ENCODE measurements at regions not wholly inside any gene's neighbourhood (a gene's known extent, or its start where the extent isn't known, plus 50 kb on each side); places are given as distances from the start of the nearest gene placed in this dataset.

- Histone ChIP-seq H2AFZ (ENCODE audit: low read length, unreplicated experiment) (no peak overlapping the region), H3K27me3 (ENCODE audit: insufficient read depth, low read length) (peaks cover 5% of the 10 kb centered on the region; the same call in 1 of the 2 replicates), H3K4me1 (ENCODE audit: control insufficient read depth, insufficient read depth, low read length, unreplicated experiment) (peaks cover 14% of the 10 kb centered on the region), H3K4me3 (ENCODE audit: low read depth, low read length) (peak overlapping the region; percentile 49; the same call in 1 of the 2 replicates), H3K79me2 (ENCODE audit: control insufficient read depth, insufficient read depth, low read length, unreplicated experiment) (no peaks in the 10 kb centered on the region), H3K27ac (ENCODE audit: low read depth, low read length) (no peak overlapping the region), H3K36me3 (ENCODE audit: insufficient read depth, low read length) (no peaks in the 10 kb centered on the region)
These were observed 79.7 kb upstream of the GNG2 start for GRCh38 chr14:51780741-51781140.

GRCh38 chr14:51781381-51781780 lies 79.0 kb upstream of the GNG2 start:
- Histone ChIP-seq H3K27ac (ENCODE audit: low read depth, low read length) (no peak overlapping the region), H3K79me2 (ENCODE audit: control insufficient read depth, insufficient read depth, low read length, unreplicated experiment) (no peaks in the 10 kb centered on the region), H3K27me3 (ENCODE audit: insufficient read depth, low read length) (peaks cover 5% of the 10 kb centered on the region; the same call in 1 of the 2 replicates), H3K4me1 (ENCODE audit: control insufficient read depth, insufficient read depth, low read length, unreplicated experiment) (peaks cover 14% of the 10 kb centered on the region), H2AFZ (ENCODE audit: low read length, unreplicated experiment) (no peak overlapping the region), H3K4me3 (ENCODE audit: low read depth, low read length) (no peak overlapping the region), H3K36me3 (ENCODE audit: insufficient read depth, low read length) (no peaks in the 10 kb centered on the region)

DNA sequence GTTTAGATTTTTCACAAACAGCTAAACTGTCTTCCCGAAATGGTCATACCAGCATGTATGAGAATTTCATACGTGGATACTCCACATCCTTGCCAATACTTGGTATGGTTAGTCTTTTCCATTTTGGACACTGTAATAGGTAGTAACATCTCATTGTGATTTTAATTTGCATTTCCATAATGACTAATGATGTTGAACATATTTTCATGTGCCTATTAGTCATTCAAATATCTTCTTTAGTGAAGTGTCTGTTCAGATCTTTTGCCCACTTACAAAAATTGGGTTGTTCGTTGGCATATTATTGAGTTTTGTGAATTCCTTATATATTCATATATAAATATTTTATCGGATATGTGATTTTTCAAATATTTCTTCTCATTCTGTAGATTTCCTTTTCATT lies 78.0 kb upstream of the GNG2 start:
- no peaks in the 10 kb centered on the region for H3K36me3 ChIP-seq (ENCODE audit: insufficient read depth, low read length)
- H3K4me3 ChIP-seq (ENCODE audit: low read depth, low read length): no peak overlapping the region

GRCh38 chr14:51783765-51784164 lies 76.6 kb upstream of the GNG2 start:
- H3K79me2 ChIP-seq (ENCODE audit: control insufficient read depth, insufficient read depth, low read length, unreplicated experiment): no peaks in the 10 kb centered on the region
- H2AFZ ChIP-seq (ENCODE audit: low read length, unreplicated experiment): peak overlapping the region; percentile 11
- H3K36me3 ChIP-seq (ENCODE audit: insufficient read depth, low read length): no peaks in the 10 kb centered on the region
- peak overlapping the region; percentile 43; the same call in 1 of the 2 replicates for H3K4me3 ChIP-seq (ENCODE audit: low read depth, low read length)
- H3K27ac ChIP-seq (ENCODE audit: low read depth, low read length): peak overlapping the region; percentile 26; the same call in 1 of the 2 replicates
- H3K27me3 ChIP-seq (ENCODE audit: insufficient read depth, low read length): peaks cover 12% of the 10 kb centered on the region; the same call in 1 of the 2 replicates
- peaks cover 14% of the 10 kb centered on the region for H3K4me1 ChIP-seq (ENCODE audit: control insufficient read depth, insufficient read depth, low read length, unreplicated experiment)

More for the DNA sequence above, 78.0 kb upstream of the GNG2 start:
- Histone ChIP-seq H3K4me1 (ENCODE audit: control insufficient read depth, insufficient read depth, low read length, unreplicated experiment) (peaks cover 14% of the 10 kb centered on the region), H2AFZ (ENCODE audit: low read length, unreplicated experiment) (no peak overlapping the region), H3K27me3 (ENCODE audit: insufficient read depth, low read length) (peaks cover 12% of the 10 kb centered on the region; the same call in 1 of the 2 replicates), H3K79me2 (ENCODE audit: control insufficient read depth, insufficient read depth, low read length, unreplicated experiment) (no peaks in the 10 kb centered on the region), H3K27ac (ENCODE audit: low read depth, low read length) (no peak overlapping the region)

- peak overlapping the region; percentile 43; the same call in 1 of the 2 replicates for H3K4me3 ChIP-seq (ENCODE audit: low read depth, low read length)
- H3K4me1 ChIP-seq (ENCODE audit: control insufficient read depth, insufficient read depth, low read length, unreplicated experiment): peaks cover 14% of the 10 kb centered on the region
- peaks cover 16% of the 10 kb centered on the region; the same call in 1 of the 2 replicates for H3K27me3 ChIP-seq (ENCODE audit: insufficient read depth, low read length)
- no peaks in the 10 kb centered on the region for H3K79me2 ChIP-seq (ENCODE audit: control insufficient read depth, insufficient read depth, low read length, unreplicated experiment)
- H2AFZ ChIP-seq (ENCODE audit: low read length, unreplicated experiment): peak overlapping the region; percentile 11
- H3K27ac ChIP-seq (ENCODE audit: low read depth, low read length): no peak overlapping the region
- H3K36me3 ChIP-seq (ENCODE audit: insufficient read depth, low read length): no peaks in the 10 kb centered on the region
These were observed 75.9 kb upstream of the GNG2 start for GRCh38 chr14:51784466-51784865.

GRCh38 chr14:51786227-51786626 lies 74.2 kb upstream of the GNG2 start:
- no peak overlapping the region for H3K27ac ChIP-seq (ENCODE audit: low read depth, low read length)
- no peak overlapping the region for H2AFZ ChIP-seq (ENCODE audit: low read length, unreplicated experiment)
- H3K27me3 ChIP-seq (ENCODE audit: insufficient read depth, low read length): peaks cover 23% of the 10 kb centered on the region; the same call in 1 of the 2 replicates
- H3K4me3 ChIP-seq (ENCODE audit: low read depth, low read length): no peak overlapping the region
- H3K79me2 ChIP-seq (ENCODE audit: control insufficient read depth, insufficient read depth, low read length, unreplicated experiment): no peaks in the 10 kb centered on the region
- H3K4me1 ChIP-seq (ENCODE audit: control insufficient read depth, insufficient read depth, low read length, unreplicated experiment): peaks cover 14% of the 10 kb centered on the region
- H3K36me3 ChIP-seq (ENCODE audit: insufficient read depth, low read length): no peaks in the 10 kb centered on the region

DNA sequence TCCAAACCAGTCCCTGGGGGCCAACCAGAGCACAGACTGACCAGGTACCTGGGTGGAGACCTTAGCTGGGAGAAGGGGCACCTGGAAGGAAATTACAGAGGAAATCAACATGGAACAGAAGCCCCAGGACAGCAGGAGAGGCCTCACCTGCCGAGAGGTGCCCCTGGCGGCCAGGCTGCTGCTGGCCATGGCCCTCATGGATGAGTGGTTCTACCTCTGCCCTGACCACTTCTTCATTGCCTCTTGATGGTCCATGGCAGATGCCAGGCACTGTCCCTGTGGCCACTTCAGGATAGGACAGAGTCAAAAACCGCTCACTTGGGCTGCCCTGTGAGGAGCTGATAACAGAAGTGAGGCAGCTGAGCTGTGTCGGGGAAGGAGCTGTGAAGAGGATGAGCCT lies 73.1 kb upstream of the GNG2 start:
- peaks cover 31% of the 10 kb centered on the region for H3K27me3 ChIP-seq (ENCODE audit: insufficient read depth, low read length)
- H3K36me3 ChIP-seq (ENCODE audit: insufficient read depth, low read length): no peaks in the 10 kb centered on the region
- H3K27ac ChIP-seq (ENCODE audit: low read depth, low read length): no peak overlapping the region

GRCh38 chr14:51789114-51789513 lies 71.3 kb upstream of the GNG2 start:
- Histone ChIP-seq H3K27me3 (ENCODE audit: insufficient read depth, low read length) (peaks cover 32% of the 10 kb centered on the region), H2AFZ (ENCODE audit: low read length, unreplicated experiment) (no peak overlapping the region), H3K79me2 (ENCODE audit: control insufficient read depth, insufficient read depth, low read length, unreplicated experiment) (no peaks in the 10 kb centered on the region), H3K4me1 (ENCODE audit: control insufficient read depth, insufficient read depth, low read length, unreplicated experiment) (peaks cover 5% of the 10 kb centered on the region), H3K4me3 (ENCODE audit: low read depth, low read length) (no peak overlapping the region), H3K27ac (ENCODE audit: low read depth, low read length) (no peak overlapping the region), H3K36me3 (ENCODE audit: insufficient read depth, low read length) (no peaks in the 10 kb centered on the region)

More for the DNA sequence above, 73.1 kb upstream of the GNG2 start:
- peaks cover 14% of the 10 kb centered on the region for H3K4me1 ChIP-seq (ENCODE audit: control insufficient read depth, insufficient read depth, low read length, unreplicated experiment)
- H3K4me3 ChIP-seq (ENCODE audit: low read depth, low read length): no peak overlapping the region
- H2AFZ ChIP-seq (ENCODE audit: low read length, unreplicated experiment): no peak overlapping the region
- no peaks in the 10 kb centered on the region for H3K79me2 ChIP-seq (ENCODE audit: control insufficient read depth, insufficient read depth, low read length, unreplicated experiment)

DNA sequence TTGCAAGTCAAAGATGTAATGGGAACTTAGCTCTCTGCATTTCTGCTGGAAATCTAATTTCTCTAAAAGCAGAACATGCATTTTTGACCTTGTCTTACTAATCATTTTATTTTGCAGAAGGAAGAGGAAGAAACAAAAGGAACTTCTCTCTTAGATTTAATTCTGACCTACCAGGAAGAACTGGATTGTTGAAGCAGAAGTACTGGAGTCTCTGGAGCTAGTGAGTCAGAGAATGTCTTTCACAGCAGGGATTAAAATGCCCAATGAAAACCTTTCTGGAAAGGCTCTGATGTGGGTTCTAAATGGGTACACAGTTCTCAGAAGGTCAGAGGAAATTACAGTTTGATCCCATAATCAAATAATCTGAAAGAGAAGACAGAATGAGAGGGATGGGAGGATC lies 70.8 kb upstream of the GNG2 start:
- Histone ChIP-seq H3K27ac (ENCODE audit: low read depth, low read length) (no peak overlapping the region), H3K4me1 (ENCODE audit: control insufficient read depth, insufficient read depth, low read length, unreplicated experiment) (no peaks in the 10 kb centered on the region), H2AFZ (ENCODE audit: low read length, unreplicated experiment) (no peak overlapping the region), H3K4me3 (ENCODE audit: low read depth, low read length) (no peak overlapping the region), H3K79me2 (ENCODE audit: control insufficient read depth, insufficient read depth, low read length, unreplicated experiment) (no peaks in the 10 kb centered on the region), H3K27me3 (ENCODE audit: insufficient read depth, low read length) (peaks cover 32% of the 10 kb centered on the region), H3K36me3 (ENCODE audit: insufficient read depth, low read length) (no peaks in the 10 kb centered on the region)

DNA sequence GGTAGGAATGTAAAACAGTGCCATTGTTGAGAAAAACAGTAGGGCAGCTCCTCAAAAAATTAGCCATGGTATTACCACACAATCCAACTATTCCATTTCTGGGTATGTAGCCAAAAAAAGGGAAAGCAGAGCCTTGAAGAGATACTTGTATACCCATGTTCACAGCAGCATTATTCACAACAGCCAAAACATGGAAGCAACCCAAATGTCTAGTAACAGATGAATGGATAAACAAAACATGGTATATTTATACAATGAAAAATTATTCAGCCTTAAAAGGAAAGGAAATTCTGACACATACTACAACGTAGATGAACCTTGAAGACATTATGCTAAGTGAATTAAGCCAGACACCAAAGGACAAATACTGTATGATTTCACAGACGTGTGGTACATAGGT lies 67.6 kb upstream of the GNG2 start:
- Histone ChIP-seq H2AFZ (ENCODE audit: low read length, unreplicated experiment) (no peak overlapping the region), H3K79me2 (ENCODE audit: control insufficient read depth, insufficient read depth, low read length, unreplicated experiment) (no peaks in the 10 kb centered on the region), H3K27me3 (ENCODE audit: insufficient read depth, low read length) (peaks cover 20% of the 10 kb centered on the region), H3K27ac (ENCODE audit: low read depth, low read length) (no peak overlapping the region), H3K36me3 (ENCODE audit: insufficient read depth, low read length) (no peaks in the 10 kb centered on the region), H3K4me1 (ENCODE audit: control insufficient read depth, insufficient read depth, low read length, unreplicated experiment) (no peaks in the 10 kb centered on the region), H3K4me3 (ENCODE audit: low read depth, low read length) (no peak overlapping the region)

- H3K79me2 ChIP-seq (ENCODE audit: control insufficient read depth, insufficient read depth, low read length, unreplicated experiment): no peaks in the 10 kb centered on the region
- no peak overlapping the region for H3K4me3 ChIP-seq (ENCODE audit: low read depth, low read length)
- no peaks in the 10 kb centered on the region for H3K36me3 ChIP-seq (ENCODE audit: insufficient read depth, low read length)
- no peak overlapping the region for H3K27ac ChIP-seq (ENCODE audit: low read depth, low read length)
- no peaks in the 10 kb centered on the region for H3K4me1 ChIP-seq (ENCODE audit: control insufficient read depth, insufficient read depth, low read length, unreplicated experiment)
- H3K27me3 ChIP-seq (ENCODE audit: insufficient read depth, low read length): peaks cover 11% of the 10 kb centered on the region; the same call in 1 of the 2 replicates
- H2AFZ ChIP-seq (ENCODE audit: low read length, unreplicated experiment): no peak overlapping the region
These were observed 54.9 kb upstream of the GNG2 start for GRCh38 chr14:51805541-51805940.

Data from ACC112 (cell line).